ENCODE measurements at regions not wholly inside any gene's neighbourhood (a gene's known extent, or its start where the extent isn't known, plus 50 kb on each side); places are given as distances from the start of the nearest gene placed in this dataset.

DNA sequence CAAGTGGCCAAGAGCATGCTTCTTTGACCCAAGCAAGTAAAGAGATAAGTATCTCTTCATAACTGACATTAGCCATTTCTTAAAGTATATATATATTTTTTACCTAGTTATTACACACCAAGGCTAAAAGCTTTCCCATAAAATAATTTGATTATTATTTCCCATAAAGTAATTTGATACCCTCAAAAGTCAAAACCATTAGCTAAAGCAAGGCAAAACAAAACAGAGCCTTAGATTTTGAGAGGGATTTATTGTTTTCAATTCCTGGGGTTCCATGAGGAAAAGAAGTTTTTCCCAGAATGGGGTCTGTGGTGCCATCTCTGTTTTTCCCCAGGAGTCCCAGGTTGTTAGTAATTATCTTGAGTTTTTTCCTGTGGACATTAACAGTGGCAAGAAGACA is 125.5 kb upstream of the NUDT4 start:
- no peak overlapping the region for H3K4me3 Mint-ChIP-seq
- peaks cover 4% of the 10 kb centered on the region for H3K36me3 Mint-ChIP-seq (ENCODE audit: low read depth)
- H3K4me1 Mint-ChIP-seq, result no peaks in the 10 kb centered on the region
- no peak overlapping the region for H3K27ac Mint-ChIP-seq (ENCODE audit: unreplicated experiment)
- H3K9me3 Mint-ChIP-seq, result peaks cover 13% of the 10 kb centered on the region
- no peak for TF ChIP-seq CTCF (conservative IDR thresholded peaks at IDR 0.05)
- H3K27me3 Mint-ChIP-seq (ENCODE audit: low read depth), result no peaks in the 10 kb centered on the region
- DNase-seq (ENCODE audit: low read depth, low spot score), result no peak

GRCh38 chr12:93254911-93255310 is 122.8 kb upstream of the NUDT4 start:
- Mint-ChIP-seq H3K27ac (ENCODE audit: unreplicated experiment) (peak overlapping the region; percentile 43), H3K36me3 (ENCODE audit: low read depth) (peaks cover 4% of the 10 kb centered on the region), H3K27me3 (ENCODE audit: low read depth) (no peaks in the 10 kb centered on the region), H3K4me3 (no peak overlapping the region), H3K9me3 (peaks cover 10% of the 10 kb centered on the region), H3K4me1 (no peaks in the 10 kb centered on the region)
- no peak for DNase-seq (ENCODE audit: low read depth, low spot score)
- TF ChIP-seq CTCF (conservative IDR thresholded peaks at IDR 0.05), result no peak

- Mint-ChIP-seq H3K36me3 (ENCODE audit: low read depth) (peaks cover 4% of the 10 kb centered on the region), H3K27me3 (ENCODE audit: low read depth) (no peaks in the 10 kb centered on the region), H3K9me3 (peaks cover 10% of the 10 kb centered on the region), H3K4me3 (no peak overlapping the region), H3K27ac (ENCODE audit: unreplicated experiment) (no peak overlapping the region), H3K4me1 (no peaks in the 10 kb centered on the region)
- no peak for DNase-seq (ENCODE audit: low read depth, low spot score)
- no peak for TF ChIP-seq CTCF (conservative IDR thresholded peaks at IDR 0.05)
Observed at GRCh38 chr12:93256256-93256969, 121.3 kb upstream of the NUDT4 start.

GRCh38 chr12:93261505-93262094 is 116.1 kb upstream of the NUDT4 start:
- TF ChIP-seq CTCF (conservative IDR thresholded peaks at IDR 0.05), result no peak
- Mint-ChIP-seq H3K36me3 (ENCODE audit: low read depth) (no peaks in the 10 kb centered on the region), H3K27me3 (ENCODE audit: low read depth) (no peaks in the 10 kb centered on the region), H3K9me3 (peaks cover 2% of the 10 kb centered on the region), H3K27ac (ENCODE audit: unreplicated experiment) (no peak overlapping the region), H3K4me1 (peaks cover 10% of the 10 kb centered on the region), H3K4me3 (no peak overlapping the region)
- no peak for DNase-seq (ENCODE audit: low read depth, low spot score)

- no peak for TF ChIP-seq CTCF (conservative IDR thresholded peaks at IDR 0.05)
Observed at GRCh38 chr12:93272997-93273396, 104.7 kb upstream of the NUDT4 start.

More at GRCh38 chr12:93272997-93273396, 104.7 kb upstream of the NUDT4 start:
- Mint-ChIP-seq H3K36me3 (ENCODE audit: low read depth) (no peaks in the 10 kb centered on the region), H3K4me1 (peaks cover 12% of the 10 kb centered on the region), H3K27me3 (ENCODE audit: low read depth) (no peaks in the 10 kb centered on the region), H3K27ac (ENCODE audit: unreplicated experiment) (no peak overlapping the region), H3K9me3 (no peaks in the 10 kb centered on the region), H3K4me3 (no peak overlapping the region)
- no peak for DNase-seq (ENCODE audit: low read depth, low spot score)
